Stimulated activated CD4-positive, alpha-beta T cell treated with anti-CD3 and anti-CD28 coated beads, Interleukin-15, amount 100 ng/mL, for 24 hours (primary cell): ENCODE measurements at regions not wholly inside any gene's neighbourhood (a gene's known extent, or its start where the extent isn't known, plus 50 kb on each side); places are given as distances from the start of the nearest gene placed in this dataset.

Experiments
- DNase-seq: peaks from one replicate; pipeline ENCODE4 v3.0.0-alpha.2; 2020

DNA sequence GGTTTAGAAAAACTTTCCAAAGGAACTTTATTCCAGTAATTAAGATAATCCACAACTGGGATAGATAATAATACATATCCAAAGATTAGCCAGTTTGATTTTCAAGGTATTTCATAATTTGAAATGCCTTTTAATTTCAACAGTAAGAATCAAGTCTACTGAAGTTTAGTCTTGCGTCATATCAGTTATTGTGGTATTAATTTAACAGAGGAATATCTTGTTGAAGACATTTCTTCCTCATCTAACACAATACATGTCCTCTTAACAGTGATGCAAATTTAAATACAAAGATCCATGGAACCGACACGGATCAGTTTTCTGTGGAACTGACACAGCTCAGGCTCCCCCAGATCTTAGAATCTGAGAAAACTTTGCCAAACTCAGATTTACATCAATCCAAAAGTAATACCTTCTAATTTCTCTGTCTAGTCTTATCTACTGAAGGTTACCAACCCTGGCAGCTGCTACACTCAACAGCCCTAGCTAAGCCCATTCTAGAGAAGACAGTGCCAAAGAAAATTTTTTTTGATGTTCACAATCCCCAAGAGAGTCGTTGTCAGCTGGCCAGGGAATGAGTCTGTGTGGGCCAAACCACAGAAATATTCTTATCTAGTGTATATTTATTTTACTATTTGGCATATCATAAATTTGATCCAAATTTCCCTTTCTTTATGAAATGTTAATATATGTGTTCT is 365.2 kb upstream of the MEOX2 start:
- DNase-seq, result no peak

DNA sequence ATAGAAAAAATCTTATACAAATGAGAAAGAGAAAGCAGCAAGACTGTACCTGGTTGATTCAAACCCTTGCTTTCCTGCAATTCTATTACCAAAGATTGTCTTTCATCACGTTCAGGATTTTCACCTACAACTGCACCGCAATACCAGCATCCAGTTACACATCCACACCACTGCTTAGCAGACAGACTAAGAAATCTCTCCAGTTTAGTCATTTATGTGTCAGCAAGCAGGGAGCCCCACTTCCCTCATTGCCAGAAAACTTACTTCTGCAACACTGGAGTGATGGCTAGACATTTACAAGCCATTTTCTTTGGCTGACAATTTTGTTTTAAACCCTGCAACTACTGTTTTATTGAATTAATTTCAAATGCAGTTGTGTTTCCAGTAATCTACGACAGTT is 359.6 kb upstream of the MEOX2 start:
- no peak for DNase-seq

DNA sequence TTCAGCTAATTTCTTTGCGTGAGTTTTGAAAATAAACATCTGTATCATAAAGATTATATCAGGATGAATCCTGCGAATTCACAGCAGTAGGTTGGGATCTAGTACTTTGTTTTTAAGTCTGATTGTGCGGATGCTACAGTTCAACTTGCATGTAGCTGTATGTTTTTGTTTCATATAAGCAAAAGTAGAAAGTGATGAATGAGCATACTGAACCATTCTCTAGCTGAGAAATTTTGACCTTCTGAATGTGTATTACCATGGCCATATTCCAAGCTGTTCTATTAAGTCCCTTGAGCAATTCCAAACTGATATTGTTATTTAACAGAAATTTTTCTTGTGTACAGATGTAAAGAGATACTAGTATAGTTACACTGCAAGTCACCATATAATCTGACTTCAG is 358.8 kb upstream of the MEOX2 start:
- no peak for DNase-seq

DNA sequence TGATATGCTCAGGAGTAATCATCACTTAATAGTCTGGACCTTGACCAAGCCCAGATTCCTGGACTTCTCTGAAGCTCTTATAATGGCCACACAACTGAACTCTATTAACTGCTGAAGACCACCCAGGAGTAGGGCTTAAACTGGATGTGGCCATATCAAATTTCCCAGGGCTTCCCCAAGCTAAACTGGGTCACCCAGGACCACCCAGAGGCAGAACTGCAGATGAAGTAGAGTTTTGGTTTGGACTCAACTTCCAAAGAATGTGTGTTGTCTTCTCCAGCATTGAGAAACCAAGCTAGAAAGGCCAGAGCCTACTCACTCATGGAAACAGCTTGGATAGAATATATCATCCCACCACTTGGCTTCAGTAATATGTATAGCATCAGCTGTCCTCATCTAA is 358.2 kb upstream of the MEOX2 start:
- DNase-seq, result no peak

DNA sequence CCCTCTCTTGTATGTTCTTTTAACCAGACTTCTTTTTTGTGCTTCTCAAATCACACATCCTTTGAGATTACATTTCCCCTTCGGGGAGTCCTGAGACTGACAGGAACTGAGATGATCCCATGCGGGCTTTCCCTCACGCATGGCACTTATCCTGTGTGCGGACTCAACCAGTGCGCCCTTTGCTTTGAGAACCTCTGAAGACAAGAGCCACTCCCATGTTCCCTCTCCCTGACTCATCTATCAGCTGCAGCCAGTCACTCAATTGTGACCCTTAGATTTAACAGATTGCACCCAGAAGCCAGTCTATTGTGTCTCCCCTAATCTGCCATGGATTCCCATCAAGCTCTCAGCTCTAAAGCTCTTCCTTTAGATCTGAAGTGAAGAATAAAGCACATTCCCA is 353.9 kb upstream of the MEOX2 start:
- DNase-seq, result no peak

DNA sequence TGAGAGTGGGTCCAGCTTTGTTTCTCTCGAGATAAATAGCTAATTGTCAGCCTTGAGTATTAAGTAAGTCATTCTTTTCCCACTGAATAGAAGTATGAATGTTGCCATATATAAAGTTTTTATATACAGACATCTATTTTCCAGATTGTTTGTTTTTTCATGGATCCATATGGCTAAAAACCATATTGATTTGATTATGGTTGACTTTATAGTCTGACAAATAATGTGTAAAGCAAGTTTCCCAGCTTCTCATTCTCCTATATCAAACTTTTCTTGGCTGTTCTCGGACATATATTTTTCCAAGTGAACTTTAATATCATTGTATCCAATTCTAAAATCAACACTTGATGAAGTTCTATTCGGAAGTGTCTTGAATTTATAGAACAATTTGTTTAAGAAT is 352.4 kb upstream of the MEOX2 start:
- DNase-seq, result no peak

DNA sequence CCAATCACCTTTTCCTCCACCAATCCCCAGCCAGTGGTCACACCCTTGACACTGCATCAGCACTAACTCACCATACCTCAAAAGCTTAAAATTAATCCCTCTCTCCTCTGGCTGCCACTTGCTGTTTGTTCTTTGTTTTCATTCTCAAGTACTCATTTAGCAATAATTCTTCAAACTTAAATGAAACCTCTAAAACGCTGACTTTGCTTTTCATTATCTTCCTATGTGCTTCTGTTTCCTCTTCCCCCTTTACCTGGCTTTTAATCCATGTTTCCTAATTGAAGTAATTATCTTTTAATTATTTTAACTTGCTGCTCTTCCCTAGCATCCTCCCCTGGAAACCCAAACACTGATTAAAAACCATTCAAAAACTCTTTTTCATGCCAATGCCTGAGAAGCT is 348.9 kb upstream of the MEOX2 start:
- DNase-seq, result no peak

DNA sequence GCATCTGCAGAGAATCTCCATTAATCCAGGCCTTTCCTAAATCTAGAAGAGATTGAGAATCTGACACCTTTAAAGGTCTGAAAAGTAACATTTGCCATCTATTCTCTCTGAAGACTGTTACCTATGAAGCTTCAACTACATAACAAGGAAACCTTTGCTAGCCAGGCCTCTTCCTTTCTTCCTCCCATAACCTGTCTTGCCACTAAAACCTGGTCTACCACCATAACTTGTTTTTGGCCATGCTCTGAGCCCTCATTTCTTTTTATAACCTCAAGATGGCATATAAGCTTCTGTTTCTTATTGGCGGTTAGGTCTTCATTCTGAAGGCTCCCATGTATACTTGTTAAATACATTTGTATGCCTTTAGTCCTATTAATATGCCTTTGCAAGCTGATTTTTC is 348.4 kb upstream of the MEOX2 start:
- no peak for DNase-seq

DNA sequence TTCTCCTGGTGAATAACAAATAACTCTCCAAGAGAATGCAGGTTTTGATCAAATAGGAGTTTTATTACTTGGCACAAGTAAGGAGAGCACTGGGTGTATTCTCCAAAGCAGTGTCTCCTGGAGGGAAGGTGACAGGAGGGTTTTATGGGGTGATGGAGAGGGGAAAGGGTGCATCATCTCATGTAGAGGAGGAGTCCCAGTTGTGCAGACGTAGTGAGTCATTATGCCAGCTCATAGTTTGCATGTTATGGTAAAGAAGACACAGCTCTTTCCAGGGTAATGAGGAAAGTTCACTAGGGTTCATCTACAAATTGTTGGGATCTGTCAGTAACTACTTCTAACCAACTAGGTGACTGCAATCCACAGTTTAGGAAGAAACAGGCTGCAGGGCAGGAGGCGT is 347.9 kb upstream of the MEOX2 start:
- no peak for DNase-seq

DNA sequence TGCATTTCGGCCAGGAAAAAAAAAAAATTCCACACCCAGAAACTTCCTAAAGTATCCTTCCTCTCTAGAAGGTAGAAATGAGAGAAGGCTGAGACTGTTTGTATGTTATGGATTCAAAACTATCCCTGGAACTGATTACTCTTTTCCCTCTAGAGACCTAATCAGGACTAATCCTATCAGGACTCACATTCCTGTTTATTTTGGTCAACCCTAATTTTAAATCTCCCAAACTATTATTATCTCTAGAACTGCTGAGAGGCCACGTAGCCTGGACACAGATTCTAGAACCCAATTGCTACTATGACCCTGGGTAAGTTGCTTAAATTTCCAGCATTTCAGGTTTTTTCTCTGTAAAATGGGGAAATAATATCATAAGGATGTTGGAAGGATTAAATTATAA is 346.8 kb upstream of the MEOX2 start:
- no peak for DNase-seq

DNA sequence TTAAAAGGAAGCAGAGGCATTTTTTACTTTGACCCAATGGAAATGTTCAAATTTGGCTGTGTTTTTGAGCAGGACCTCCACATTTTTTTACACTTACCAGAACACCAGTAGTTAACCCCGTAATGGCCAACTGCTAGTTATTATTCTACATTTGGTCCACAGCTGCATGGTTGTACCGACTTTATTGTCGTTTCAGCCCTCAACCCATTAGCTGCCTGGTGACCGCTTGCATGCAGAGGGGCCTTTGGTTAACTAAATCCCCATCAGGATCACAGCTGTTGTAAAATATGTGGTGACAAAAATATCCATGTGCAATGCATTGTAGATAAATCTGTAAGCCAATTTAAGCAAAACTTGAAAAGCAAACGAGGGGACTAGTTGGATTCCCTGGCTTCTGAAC is 342.2 kb upstream of the MEOX2 start:
- no peak for DNase-seq

DNA sequence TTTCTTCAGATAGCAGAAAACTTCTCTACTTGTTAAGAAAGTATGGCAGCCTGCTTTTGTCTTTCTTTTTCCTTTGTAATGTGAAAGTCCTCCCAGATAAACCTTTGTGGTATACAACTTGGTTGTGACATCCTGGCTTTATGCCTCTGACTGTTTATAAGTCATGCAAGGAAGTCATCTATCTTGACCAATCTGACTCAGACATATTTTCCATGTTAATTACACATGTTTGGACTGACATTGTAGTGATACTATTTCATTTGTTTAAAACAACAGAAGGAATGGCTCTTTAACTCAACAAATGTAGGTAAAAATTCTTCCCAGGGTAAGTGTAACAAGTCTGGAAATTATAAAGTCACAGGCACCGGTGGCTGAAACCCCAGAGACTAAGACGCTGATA is 341.6 kb upstream of the MEOX2 start:
- no peak for DNase-seq

DNA sequence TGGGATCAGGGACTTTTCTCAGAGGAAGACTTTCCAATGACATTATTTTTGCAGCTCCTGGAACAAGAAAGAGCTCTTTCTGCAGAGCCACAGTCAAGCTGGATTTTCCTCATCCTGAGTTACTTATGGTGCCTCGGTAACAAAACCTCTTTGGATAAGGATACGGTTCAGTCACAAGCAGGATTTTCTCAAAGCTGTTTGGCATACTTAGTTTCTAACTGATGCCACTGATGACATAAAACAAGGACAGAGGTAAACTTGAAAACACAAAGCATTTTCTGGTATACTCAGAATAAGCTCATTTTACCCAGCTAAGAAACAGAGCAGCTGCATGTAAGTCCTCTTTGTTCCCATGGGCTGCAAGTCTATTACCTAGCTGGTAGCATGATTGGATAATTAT is 340.9 kb upstream of the MEOX2 start:
- DNase-seq, result no peak

DNA sequence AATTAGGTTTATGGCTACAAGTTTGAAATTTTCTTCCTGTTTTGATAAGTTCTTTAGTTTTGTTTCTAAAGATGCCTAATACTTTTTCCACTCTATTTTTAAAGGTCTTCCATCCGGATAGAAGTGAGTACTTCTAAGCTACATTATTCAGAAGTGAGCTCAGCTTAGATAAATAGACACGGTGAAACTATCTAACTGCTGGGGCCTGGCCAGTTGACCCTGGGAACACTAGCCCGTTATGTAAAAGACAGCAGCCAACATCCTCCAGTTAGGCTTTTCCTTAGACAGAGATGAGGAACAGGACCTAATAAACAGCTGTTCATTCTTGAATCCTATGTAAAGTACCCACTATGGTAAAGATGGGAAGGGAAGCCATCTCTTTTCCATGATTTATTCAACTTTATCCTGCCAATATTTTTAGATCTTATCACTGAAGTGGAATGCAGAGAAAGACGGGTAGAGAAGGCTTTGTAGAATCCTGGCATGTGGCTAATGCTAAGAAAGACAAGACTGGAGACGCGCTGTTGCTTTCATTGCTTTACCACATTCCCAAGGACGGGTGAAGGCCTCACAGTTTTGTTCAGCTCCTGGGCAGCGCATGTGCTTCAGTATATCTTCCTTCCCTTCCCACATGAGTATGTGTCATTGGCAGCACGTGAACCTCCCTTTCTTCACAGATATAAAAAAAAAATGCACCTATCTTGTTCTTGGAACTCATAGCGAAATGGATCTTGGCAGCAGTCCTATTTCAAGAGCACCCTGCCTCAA is 340.0 kb upstream of the MEOX2 start:
- DNase-seq, result no peak

DNA sequence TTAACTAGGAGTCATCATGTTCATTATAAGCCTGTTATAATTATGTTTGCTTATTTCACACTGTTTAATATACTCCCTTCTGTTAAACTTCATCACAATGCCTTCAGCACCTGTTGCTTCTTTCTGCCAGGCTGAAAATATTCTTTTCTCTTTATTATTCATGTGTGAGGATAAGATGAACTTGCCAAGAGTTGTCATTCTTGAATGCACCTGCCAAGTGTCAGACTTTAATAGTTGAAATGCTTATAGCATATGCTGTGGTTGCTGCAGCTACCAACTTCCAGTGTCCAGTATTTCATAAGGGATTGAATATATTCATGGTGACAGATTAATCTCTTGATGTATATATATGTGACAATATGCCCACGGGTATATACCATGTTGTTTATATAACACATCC is 339.2 kb upstream of the MEOX2 start:
- no peak for DNase-seq

DNA sequence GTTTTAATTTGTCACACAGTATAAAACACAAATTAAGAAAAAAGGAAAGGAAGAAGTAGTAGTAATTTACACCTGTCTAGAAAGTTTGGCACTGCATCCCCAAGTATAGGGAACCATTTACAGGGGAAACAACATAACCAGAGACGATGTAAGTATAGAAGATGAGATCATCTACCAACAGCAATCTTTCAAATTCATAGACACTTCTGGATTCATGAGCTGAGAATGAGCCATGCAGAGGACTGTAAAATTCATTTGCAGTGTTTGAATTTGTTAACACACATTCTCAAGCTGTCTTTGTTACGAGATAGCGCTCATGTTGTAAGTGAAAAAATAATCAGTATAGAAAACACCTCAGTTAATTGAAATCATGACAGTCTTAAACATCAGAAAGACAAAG is 337.0 kb upstream of the MEOX2 start:
- DNase-seq, result no peak

DNA sequence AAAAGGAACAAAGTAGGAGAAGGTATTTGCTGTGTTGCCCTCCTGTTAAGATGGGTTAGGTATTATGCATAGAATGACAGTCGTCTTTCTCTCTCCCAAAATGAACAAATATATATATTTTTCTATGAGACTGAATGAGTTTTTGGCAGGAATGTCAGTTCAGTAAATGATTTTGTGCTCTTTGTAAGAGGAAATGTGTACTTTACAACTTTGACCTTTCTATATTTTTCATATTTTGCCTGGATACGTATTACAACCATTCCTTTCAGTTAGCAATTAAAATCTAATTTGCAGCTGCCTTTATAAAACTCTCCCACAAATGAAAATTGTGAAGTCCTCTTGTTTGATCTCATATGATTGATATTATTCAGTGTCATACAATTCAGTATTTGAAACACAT is 336.6 kb upstream of the MEOX2 start:
- DNase-seq, result no peak

DNA sequence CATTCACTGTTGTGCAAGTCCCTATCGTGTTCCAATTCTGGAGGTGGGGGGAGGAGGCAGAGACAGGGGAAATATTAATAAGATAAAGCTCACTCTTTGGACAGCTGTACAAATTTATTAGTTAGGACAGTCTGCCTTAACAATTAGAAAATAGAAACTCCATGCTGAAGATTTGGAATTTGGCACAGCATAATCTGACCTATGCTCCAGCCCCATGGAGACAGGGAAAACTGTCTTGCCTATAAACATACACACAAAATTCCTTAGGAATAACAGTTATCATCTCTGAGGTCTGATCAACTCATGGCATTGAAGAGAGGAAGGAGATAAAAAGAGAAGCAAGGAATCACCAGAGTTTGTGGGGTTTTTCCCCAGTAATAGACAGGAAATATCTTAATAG is 335.4 kb upstream of the MEOX2 start:
- DNase-seq, result no peak

DNA sequence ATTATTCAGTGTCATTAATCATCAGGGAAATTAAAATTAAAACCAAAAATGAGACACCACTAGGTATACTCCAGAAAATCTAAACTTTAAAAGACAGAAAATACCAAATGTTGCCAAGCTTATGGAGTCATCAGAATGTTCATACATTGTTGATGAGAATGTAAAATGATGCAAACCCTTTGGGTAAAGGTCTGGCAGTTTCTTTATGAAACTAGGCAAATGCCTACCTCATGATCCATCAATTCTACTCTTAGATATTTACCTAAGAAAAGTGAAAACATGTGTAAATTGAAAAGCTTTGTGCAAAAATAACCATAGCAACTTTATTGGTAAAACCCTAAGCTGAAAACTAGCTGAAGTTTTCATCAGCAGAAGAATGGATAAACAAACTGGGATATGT is 329.5 kb upstream of the MEOX2 start:
- DNase-seq, result no peak

DNA sequence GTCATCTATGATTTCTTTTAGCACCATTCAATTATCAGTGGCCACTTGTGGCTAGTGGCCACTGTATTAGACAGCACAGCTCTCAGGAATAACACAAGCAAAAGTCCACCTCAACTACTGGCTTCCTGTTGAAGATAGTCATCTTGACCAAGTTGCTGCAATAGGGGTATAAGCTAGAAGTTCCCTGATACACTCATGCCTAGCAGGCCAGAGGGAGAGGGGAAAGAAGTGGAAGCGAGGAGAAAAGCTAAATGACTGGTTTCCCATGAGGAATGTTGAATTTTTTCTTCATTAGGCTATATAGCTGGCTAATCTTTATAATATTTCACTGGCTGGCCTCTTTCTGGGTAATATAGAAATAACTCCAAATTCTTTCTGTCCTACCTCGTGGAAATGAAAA is 327.5 kb upstream of the MEOX2 start:
- no peak for DNase-seq

DNA sequence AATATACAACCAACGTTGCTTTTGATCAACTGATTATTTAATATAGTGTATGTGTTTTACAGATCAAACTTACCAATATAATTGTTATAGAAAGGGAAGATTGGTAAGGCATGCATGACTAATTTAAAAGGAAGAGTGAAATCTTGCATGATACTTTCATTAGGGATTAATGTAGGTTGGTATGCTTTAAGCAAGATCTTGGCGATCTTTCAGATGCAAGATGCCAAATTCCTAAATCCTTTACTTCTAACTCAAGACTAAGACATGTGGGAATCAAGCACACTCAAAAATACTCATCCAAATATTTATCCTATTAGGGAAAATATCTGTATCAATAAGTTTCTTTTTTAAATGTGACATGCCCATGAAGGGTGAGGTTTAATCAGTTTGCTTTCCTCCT is 321.4 kb upstream of the MEOX2 start:
- DNase-seq, result no peak

DNA sequence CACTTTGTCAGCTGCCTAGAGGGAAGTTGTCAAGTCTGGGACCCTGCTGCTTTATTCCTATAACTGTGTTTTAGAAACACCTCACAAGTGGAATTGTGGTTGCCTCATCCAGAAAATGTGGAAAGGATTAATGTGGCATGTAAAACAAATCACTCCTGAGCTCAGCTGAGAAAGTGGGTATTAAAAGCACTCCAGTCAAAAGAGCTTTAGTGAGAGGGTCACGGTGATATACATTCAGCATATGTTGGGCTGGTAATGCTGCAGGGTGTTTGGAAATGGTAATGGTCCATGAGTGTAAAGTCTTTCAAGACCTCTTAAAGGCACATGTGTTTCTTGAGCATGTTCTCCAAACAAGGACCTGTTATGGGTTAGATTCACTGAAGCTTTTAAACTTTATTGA is 318.2 kb upstream of the MEOX2 start:
- no peak for DNase-seq

DNA sequence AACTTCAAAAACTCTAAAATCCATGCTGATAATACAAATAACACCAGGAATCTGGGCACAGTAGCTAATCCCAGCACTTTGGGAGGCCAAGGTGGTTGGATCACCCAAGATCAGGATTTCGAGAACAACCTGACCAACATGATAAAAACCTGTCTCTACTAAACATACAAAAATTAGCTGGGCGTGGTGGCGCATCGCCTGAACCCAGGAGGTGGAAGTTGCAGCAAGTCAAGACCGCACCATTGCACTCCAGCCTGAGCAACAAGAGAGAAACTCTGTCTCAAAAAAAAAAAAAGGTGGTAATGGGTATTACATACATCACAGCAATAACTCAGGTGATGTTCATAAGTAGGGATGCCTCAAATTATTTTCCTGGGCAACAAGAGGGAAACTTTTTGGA is 315.0 kb upstream of the MEOX2 start:
- DNase-seq, result no peak

DNA sequence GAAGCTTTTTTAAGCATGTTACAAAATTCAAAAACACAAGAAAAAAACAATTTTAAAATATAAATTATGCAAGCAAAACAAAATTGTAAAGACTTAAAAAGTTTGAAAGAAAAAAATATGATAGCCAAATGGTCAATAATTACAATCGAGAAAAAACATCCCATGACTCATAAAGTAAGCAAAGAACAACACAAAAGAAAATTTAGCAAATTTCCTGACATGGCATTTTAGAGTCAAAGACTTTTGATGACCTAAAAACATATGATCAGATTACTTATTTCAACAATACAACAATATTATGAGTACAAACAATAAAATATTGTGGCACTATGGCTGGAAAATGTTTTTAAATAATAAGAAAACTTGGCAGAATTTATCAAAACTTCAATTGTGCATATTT is 312.1 kb upstream of the MEOX2 start:
- no peak for DNase-seq

DNA sequence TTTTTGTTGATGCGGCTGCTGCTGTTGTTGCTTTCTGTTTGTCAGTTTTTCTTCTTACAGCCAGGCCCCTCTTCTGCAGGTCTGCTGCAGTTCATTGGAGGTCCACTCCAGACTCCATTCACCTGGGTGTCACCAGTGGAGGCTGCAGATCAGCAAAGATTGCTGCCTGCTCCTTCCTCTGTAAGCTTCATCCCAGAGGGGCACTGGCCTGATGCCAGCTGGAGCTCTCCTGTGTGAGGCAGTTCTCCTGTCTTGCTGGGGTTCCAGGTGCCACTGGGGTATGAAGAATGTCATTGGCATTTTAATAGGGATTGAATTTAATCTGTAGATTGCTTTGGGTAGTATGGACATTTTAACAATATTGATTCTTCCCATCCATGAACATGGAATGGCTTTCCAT is 308.5 kb upstream of the MEOX2 start:
- DNase-seq, result no peak
